Colonic mucosa (tissue), 4 donors: ENCODE measurements at regions not wholly inside any gene's neighbourhood (a gene's known extent, or its start where the extent isn't known, plus 50 kb on each side); places are given as distances from the start of the nearest gene placed in this dataset.

ENCODE experiments used
- DNase-seq: peaks from one replicate; pipeline ENCODE4 v3.0.0-alpha.2; 2020
- H3K27ac ChIP-seq: fragments of 200-600 bp; one replicate; pipeline ENCODE4 v1.8.0; 2021
- H3K27me3 ChIP-seq: fragments of 200-600 bp; one replicate; pipeline ENCODE4 v1.8.0; 2021
- H3K36me3 ChIP-seq: fragments of 200-600 bp; one replicate; pipeline ENCODE4 v1.8.0; 2021
- H3K4me1 ChIP-seq: fragments of 200-600 bp; one replicate; pipeline ENCODE4 v1.8.0; 2021; ENCODE audit warnings: mild to moderate bottlenecking
- H3K4me3 ChIP-seq: fragments of 200-600 bp; one replicate; pipeline ENCODE4 v1.8.0; 2021
- H3K9ac ChIP-seq, 2 donors: one replicate each; pipeline ENCODE4 v1.7.0; 2013; ENCODE audit warnings: control low read depth in 2 of 2, low read depth in 2 of 2, low read length in 2 of 2
- H3K9me3 ChIP-seq: fragments of 200-600 bp; one replicate; pipeline ENCODE4 v1.8.0; 2021
- CTCF ChIP-seq: fragments of 200-600 bp; IDR thresholded peaks from one replicate; pipeline ENCODE4 v1.8.0; 2022; ENCODE audit warnings: antibody characterized with exemption, mild to moderate bottlenecking
- intact Hi-C: fragments of 100-400 bp; cut with DNase I; formaldehyde crosslinking; loops from one replicate; pipeline ENCODE4 v1.14.1; 2022
- donor health status: healthy.
- donor health status: DM: no; HTN: no; CAD: no.
- donor health status: DM: no; HTN: no; CAD: no.

- H3K27me3 ChIP-seq, result no peaks in the 10 kb centered on the region
- no peaks in the 10 kb centered on the region for H3K9me3 ChIP-seq
- no peaks in the 10 kb centered on the region for H3K36me3 ChIP-seq
- H3K4me3 ChIP-seq, result no peak overlapping the region
- H3K4me1 ChIP-seq, result no peaks in the 10 kb centered on the region
- TF ChIP-seq CTCF, result no peak
- H3K9ac ChIP-seq, result no peak overlapping the region
- intact Hi-C loops, result no loop called here
- no peak for DNase-seq
- no peak overlapping the region for H3K27ac ChIP-seq
Observed at GRCh38 chr17:33560165-33560564, 267.1 kb upstream of the ASIC2 start.

GRCh38 chr17:33560871-33561270 lies 267.8 kb upstream of the ASIC2 start:
- Histone ChIP-seq H3K4me1 (no peaks in the 10 kb centered on the region), H3K9me3 (no peaks in the 10 kb centered on the region), H3K9ac (no peak overlapping the region), H3K27ac (no peak overlapping the region), H3K27me3 (no peaks in the 10 kb centered on the region), H3K36me3 (no peaks in the 10 kb centered on the region), H3K4me3 (no peak overlapping the region)
- no peak for TF ChIP-seq CTCF
- intact Hi-C loops, result no loop called here
- DNase-seq, result no peak

GRCh38 chr17:33561569-33562334 lies 268.7 kb upstream of the ASIC2 start:
- Histone ChIP-seq H3K9ac (no peak overlapping the region), H3K9me3 (no peaks in the 10 kb centered on the region), H3K27ac (no peak overlapping the region), H3K4me3 (no peak overlapping the region), H3K27me3 (no peaks in the 10 kb centered on the region), H3K36me3 (no peaks in the 10 kb centered on the region), H3K4me1 (no peaks in the 10 kb centered on the region)
- intact Hi-C loops, result no loop called here
- no peak for DNase-seq
- no peak for TF ChIP-seq CTCF

GRCh38 chr17:33562792-33563191 lies 269.7 kb upstream of the ASIC2 start:
- no peak for DNase-seq

GRCh38 chr17:33564146-33564545 lies 271.1 kb upstream of the ASIC2 start:
- intact Hi-C loops, result no loop called here
- no peak for TF ChIP-seq CTCF
- no peak overlapping the region for H3K9ac ChIP-seq
- no peaks in the 10 kb centered on the region for H3K9me3 ChIP-seq
- H3K4me1 ChIP-seq, result no peaks in the 10 kb centered on the region
- no peaks in the 10 kb centered on the region for H3K36me3 ChIP-seq
- H3K4me3 ChIP-seq, result no peak overlapping the region
- H3K27me3 ChIP-seq, result no peaks in the 10 kb centered on the region
- DNase-seq, result no peak
- no peak overlapping the region for H3K27ac ChIP-seq

More at GRCh38 chr17:33562792-33563191, 269.7 kb upstream of the ASIC2 start:
- no peak overlapping the region for H3K27ac ChIP-seq
- H3K4me3 ChIP-seq, result no peak overlapping the region
- intact Hi-C loops, result no loop called here
- no peaks in the 10 kb centered on the region for H3K36me3 ChIP-seq
- no peak for TF ChIP-seq CTCF
- H3K9ac ChIP-seq, result no peak overlapping the region
- H3K9me3 ChIP-seq, result no peaks in the 10 kb centered on the region
- H3K27me3 ChIP-seq, result no peaks in the 10 kb centered on the region
- no peaks in the 10 kb centered on the region for H3K4me1 ChIP-seq
